NCI-H2227 (cell line): ENCODE measurements at regions not wholly inside any gene's neighbourhood (a gene's known extent, or its start where the extent isn't known, plus 50 kb on each side); places are given as distances from the start of the nearest gene placed in this dataset.

ENCODE experiments used
- DNase-seq: peaks from one replicate; lab custom pipeline; 2025; ENCODE audit not compliant: unreplicated experiment; lab: John Stamatoyannopoulos, UW

- DNase-seq, result no peak
These were observed 494.7 kb upstream of the SETBP1 start for GRCh38 chr18:44186001-44186400.

DNA sequence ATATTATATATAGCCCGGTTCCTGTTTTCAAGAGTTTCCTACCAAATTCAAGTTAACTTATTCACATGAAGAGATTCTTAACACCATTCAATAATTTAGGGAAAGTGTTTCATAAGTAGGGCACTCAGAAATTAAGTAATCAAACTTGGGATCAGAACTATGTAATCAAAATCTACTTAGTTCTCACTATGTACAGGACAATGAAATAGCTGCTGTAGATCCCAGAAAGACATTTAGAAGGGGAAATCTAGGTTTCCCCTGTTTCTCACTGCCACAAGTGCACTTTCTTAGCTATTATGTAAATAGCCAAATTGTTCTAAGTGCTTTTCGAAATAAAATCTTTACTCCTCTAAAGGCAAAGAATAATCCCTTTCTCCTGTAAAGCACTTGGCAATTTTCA is 493.6 kb upstream of the SETBP1 start:
- DNase-seq, result no peak

GRCh38 chr18:44195394-44196140 is 485.1 kb upstream of the SETBP1 start:
- DNase-seq, result no peak

DNA sequence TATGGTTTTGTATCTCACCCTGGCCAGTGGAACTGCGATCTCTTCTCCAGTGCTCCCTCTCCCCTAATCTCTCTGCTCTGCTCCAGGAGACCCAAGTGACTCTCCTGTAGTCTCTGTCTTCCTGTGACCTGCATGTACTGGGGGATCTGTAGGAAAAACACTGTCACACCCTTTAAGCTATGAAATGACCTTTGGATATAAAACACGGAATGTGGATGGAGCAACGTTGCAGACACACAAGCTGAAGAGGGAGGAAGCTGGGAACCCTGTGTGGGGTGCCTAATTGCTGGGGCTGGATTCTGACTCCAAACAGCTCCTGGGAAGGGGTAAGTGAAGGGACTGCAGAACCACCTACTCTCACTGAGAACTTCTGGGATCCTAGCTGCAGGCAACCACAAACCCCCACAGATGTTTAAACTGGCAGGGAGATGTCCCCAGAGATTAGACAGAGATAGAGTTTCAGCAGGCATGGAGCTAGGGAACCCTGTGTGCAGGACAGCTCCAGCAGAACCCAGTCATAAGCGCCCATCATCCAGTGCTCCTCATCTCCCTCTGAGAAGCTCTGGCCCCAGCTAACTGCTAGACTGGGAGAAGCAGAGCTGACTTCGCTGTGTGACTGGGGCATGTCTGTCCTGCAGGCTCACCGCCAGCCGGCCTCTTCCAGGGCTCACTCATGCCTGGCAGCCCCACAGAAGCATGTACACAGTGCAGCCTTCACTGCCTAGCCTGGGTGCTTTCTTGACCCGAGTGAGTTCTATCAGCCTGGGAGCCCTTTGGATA is 482.7 kb upstream of the SETBP1 start:
- DNase-seq, result no peak

- no peak for DNase-seq
These were observed 481.9 kb upstream of the SETBP1 start for GRCh38 chr18:44198612-44199284.

DNA sequence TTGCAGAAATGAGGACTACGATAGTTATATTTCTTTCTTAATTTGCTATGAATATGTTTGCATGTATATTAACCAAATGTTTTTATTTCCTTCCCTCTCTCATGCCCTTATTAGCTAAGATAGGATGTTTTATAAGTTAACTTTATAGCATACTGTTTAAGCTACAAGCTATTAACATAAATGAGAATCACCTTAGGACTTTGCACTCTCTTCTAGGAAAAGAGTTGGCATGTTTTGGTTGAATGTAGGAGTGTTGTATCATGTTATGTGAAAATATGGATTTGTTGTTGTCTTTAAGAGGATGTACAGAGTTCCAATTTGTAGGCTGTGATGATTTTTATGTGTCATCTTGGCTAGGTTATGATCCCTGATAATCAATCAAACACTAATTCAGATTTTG is 467.4 kb upstream of the SETBP1 start:
- no peak for DNase-seq

- DNase-seq, result no peak
These were observed 466.3 kb upstream of the SETBP1 start for GRCh38 chr18:44214396-44214795.

GRCh38 chr18:44216169-44216568 is 464.5 kb upstream of the SETBP1 start:
- DNase-seq, result no peak

- no peak for DNase-seq
These were observed 453.2 kb upstream of the SETBP1 start for GRCh38 chr18:44227501-44227900.

GRCh38 chr18:44229693-44230108 is 451.0 kb upstream of the SETBP1 start:
- DNase-seq, result no peak

GRCh38 chr18:44231936-44232335 is 448.8 kb upstream of the SETBP1 start:
- DNase-seq, result no peak

- DNase-seq, result no peak
These were observed 448.2 kb upstream of the SETBP1 start for GRCh38 chr18:44232500-44232899.

DNA sequence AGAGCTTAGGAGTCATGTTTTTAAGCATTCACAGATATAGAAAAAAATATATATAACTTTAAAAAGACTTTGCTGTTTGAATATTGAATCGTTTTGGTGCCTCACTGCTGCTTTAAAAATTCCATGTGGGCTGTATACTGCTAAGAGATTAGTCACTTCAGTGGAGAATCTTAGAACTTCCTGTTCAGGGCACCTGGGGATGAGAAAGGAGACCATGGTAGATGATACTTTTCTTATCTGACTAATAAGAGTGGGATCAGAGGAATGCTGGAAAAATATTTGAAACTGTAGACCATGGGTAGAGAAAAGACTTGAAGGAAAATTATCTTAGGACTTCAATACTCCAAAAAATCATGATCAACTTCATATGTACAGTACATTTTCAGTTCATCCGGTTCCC is 442.2 kb upstream of the SETBP1 start:
- no peak for DNase-seq

DNA sequence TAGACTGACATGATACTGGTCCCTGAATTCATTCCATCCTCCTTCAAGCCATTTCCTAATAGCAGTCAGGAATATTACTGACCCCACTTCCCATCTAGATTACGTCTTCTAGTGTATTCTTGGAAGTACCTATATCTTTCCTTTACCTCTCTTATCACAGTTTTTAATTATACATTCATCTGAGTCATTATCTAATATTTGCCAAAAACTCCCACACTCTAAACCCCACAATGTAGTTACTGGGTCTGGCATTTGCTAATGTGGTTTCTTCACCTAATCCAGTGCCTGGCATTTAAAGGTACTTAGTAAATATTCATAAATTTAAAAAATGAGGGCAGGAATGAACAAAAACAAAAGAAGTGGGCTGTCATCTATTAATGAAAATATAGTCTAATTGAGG is 441.8 kb upstream of the SETBP1 start:
- no peak for DNase-seq

GRCh38 chr18:44241020-44241419 is 439.7 kb upstream of the SETBP1 start:
- no peak for DNase-seq

DNA sequence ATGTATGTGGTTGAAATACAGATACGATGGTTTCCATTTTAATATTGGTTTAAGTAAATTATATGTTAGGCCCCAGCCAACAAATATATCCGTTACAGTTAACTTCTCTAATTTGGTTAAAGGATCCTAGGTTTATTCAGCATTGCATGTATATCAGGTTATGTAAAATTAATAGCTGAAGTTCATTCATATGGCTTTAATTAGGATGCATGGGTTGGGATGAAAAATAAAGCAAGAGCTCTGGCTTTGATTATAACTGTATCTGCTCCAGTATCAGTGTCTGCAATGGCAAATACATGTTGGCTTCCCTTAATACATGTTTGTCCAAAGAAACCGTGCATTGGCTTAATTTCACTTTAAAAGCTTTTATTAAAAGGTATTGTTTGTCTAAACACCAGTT is 435.7 kb upstream of the SETBP1 start:
- DNase-seq, result no peak

GRCh38 chr18:44246001-44246400 is 434.7 kb upstream of the SETBP1 start:
- no peak for DNase-seq

DNA sequence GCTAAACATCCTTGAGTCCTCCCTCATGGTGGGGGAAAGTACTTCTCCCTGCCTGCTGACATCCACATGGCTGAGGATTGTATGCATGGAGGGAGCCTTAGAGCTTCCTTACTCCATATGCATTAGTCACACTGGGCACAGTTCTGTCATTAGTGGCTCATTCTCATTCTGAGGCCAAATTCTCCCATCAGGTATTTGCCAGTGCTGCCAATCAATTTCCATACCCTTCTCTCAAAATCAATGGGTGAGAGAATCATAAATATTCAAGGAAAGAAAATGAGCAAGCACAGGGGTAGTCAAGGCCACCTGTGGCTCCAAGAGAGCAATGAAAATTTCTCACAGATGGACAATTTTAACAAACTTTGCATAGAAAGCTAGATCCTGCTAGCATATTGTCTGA is 422.6 kb upstream of the SETBP1 start:
- DNase-seq, result no peak

- DNase-seq, result no peak
These were observed 422.1 kb upstream of the SETBP1 start for GRCh38 chr18:44258576-44258975.

DNA sequence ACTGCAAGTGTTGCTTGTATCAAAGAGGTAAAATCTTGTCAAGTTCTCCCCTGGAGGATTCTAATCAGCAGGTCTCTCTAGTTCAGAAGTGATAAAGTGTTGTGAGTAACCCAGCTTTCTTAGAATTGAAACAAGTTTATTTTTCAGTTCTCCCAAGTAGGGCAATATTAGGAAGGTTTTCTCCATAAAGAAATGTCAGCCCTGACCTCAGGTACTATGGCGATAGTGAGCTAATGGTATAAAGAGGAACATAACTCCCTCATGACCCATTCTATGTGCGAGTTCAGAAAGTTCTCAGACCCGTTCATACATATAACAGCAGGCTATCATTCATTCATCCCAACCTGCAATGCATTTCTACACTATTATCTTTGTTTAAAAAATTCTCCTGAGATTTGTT is 421.1 kb upstream of the SETBP1 start:
- no peak for DNase-seq

DNA sequence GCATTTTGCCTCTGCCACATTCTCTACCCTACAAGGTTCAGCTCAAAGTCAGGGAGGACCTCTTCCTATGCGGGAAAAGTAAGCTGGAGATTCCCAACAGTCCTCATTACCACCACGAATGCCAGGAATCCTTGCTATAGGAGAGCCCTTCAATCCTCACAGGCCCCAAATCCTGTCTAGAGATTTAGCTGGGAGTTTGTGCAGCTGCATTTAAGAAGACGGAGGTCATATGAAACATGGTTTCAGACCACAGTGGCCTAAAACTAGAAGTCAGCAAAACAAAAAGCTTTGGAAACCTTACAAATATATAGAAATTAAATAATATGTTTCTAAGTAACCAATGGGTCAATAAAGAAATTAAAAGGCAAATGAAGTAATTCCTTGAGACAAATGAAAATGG is 415.3 kb upstream of the SETBP1 start:
- no peak for DNase-seq

GRCh38 chr18:44273298-44273697 is 407.4 kb upstream of the SETBP1 start:
- no peak for DNase-seq
